Mononuclear cell (primary cell): ENCODE measurements at regions not wholly inside any gene's neighbourhood (a gene's known extent, or its start where the extent isn't known, plus 50 kb on each side); places are given as distances from the start of the nearest gene placed in this dataset.
"Not testable (repeated sequence)": the region's sequence is repeated elsewhere in the genome, so short reads cannot be mapped to it uniquely, and the experiment has no call there.

Source experiments
- H3K27me3 ChIP-seq: 2 replicates; pipeline ENCODE4 v1.6.0; 2011; ENCODE audit warnings: low read length, control low read depth; ENCODE audit not compliant: insufficient read depth
- H3K4me1 ChIP-seq: 2 replicates; pipeline ENCODE4 v1.5.1; 2011; ENCODE audit warnings: mild to moderate bottlenecking, low read length, control low read depth; ENCODE audit not compliant: insufficient read depth
- H3K4me3 ChIP-seq: 2 replicates; pipeline ENCODE4 v1.5.1; 2011; ENCODE audit warnings: mild to moderate bottlenecking, low read length, moderate library complexity
- H3K9me3 ChIP-seq: 2 replicates; pipeline ENCODE4 v1.5.1; 2011; ENCODE audit warnings: low read depth, mild to moderate bottlenecking, control low read depth, low read length

DNA sequence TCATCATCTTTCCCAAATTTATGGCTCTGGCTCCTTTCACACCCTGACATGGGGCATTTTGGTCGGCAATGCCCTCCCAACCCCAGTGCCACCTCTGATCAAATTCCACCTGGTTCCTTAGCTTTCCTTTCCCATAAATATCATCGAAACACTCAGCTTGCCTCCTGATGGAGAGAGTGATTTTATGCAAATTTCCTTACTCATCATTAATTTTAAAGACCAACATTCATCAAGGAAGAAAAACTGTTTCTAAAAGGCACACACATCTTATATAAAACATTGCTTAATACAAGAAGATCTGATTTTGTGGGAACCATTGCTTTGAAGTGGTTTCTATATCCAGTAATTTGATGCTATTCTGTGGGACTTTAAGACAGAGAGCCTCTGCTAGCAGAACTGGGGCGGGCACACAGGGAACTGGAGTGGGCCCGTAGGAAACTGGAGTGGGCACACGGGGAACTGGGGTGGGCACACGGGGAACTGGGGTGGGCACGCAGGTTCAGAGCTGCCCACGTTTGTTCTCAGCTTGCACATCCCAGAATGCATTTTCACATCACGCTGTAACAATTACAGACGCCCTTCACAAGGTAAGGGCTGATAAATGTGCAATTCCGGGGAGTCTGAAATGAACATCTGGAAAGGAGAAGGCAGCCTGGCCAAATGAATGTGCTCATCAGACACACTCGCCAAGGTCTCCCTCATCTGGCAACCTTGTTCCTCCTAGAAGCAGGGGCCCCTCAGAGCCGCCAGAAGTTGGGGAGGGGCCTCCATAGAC is 174.2 kb downstream of the RTP5 start:
- Histone ChIP-seq H3K27me3 (peaks cover 17% of the 10 kb centered on the region), H3K4me3 (no peak overlapping the region), H3K9me3 (no peaks in the 10 kb centered on the region), H3K4me1 (no peaks in the 10 kb centered on the region)

DNA sequence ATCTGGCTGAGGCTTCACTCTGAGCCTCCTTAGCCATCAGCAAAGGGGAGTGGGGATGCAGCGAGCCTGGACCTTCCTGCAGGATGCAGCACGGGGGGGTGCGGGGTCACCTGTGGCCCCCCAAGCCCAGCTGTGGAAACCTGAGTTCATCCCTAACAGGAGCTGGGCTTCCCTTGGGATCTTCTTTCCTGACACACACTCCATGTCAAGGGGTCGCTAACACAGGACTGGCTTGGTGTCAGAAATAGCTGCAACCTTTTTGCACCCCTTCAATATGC is 174.7 kb downstream of the RTP5 start:
- no peaks in the 10 kb centered on the region for H3K9me3 ChIP-seq

DNA sequence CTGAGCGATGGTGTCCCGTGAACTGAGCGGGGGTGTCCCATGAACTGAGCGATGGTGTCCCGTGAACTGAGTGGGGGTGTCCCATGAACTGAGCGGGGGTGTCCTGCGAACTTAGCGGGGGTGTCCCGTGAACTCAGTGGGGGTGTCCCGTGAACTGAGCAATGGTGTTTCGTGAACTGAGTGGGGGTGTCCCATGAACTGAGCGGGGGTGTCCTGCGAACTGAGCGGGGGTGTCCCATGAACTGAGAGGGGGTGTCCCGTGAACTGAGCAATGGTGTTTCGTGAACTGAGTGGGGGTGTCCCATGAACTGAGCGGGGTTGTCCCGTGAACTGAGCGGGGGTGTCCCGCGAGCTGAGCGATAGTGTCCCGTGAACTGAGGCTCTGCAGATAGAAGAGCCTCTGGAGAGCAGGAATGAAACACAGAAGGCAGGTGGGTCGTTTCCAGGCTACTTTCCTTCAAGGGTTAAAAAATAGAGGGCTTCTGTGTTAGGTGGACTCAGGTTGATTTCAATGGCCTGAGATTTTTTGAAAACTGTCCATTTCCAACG is 176.1 kb downstream of the RTP5 start:
- H3K27me3 ChIP-seq: peaks cover 26% of the 10 kb centered on the region
- H3K4me1 ChIP-seq, H3K4me3 ChIP-seq, H3K9me3 ChIP-seq: not testable (repeated sequence)

More for the DNA sequence above, 174.7 kb downstream of the RTP5 start:
- Histone ChIP-seq H3K4me1 (no peaks in the 10 kb centered on the region), H3K4me3 (no peak overlapping the region), H3K27me3 (peaks cover 22% of the 10 kb centered on the region)

DNA sequence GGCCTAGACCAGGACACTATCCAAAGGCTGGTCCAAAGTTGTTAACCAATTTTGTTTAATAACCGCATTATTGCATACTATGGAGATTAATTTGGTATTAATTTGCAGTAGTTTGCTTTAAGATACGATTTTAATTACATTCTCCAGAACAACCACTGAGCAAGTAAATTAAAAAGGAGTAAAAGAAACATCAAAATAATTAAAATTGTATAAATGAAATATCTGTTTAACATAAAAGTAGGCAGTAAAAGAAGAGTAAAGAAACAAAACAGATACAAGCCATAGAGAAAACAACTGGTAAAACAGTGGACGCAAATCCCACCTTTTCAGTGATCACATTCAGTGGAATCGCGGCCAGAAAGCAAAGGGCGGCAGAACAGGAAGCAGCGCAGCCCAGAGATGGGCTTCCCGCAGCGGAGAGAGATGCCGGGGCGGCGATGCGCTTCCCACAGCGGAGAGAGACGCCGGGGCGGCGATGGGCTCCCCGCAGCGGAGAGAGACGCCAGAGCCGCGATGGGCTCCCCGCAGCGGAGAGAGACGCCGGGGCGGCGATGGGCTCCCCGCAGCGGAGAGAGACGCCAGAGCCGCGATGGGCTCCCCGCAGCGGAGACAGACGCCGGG is 176.8 kb downstream of the RTP5 start:
- Histone ChIP-seq H3K4me3 (no peak overlapping the region), H3K4me1 (no peaks in the 10 kb centered on the region), H3K9me3 (no peaks in the 10 kb centered on the region), H3K27me3 (peaks cover 31% of the 10 kb centered on the region)

DNA sequence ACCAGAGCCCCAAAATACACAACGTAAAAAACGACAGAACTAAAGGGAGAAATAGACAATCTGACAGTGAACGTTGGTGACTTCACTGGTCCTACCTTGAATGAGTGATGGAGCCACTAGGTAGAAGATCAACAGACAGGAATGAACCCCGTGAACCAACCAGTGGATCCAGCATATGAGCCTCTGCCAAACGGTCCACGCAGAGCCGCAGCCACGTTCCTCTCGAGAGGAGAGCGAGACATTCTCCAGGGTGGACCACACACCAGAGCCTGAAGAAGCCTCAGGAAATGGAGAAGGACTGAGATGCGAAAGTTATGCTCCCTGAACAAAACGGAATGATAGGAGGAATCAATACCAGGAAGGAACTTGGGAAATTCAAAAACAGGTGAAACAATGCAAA is 178.4 kb downstream of the RTP5 start:
- Histone ChIP-seq H3K4me3 (no peak overlapping the region), H3K9me3 (no peaks in the 10 kb centered on the region), H3K4me1 (no peaks in the 10 kb centered on the region), H3K27me3 (peaks cover 31% of the 10 kb centered on the region)

DNA sequence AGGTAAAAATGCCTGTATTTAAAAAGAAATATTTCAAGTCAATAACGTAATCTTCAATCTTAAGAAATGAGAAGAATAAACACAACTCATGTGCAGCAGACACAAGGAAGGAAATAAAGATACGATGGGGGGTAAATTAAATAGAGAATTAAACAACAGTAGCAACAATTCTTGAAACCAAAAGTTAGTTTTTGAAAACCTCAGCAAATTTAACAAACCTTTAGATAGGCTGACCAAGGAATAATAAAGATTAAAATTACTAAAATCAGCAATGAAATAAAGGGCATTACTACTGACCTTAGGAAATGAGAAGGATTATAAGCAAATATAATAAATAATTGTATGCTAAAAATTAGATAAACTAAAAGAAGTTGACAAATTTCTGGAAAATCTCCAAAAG is 178.9 kb downstream of the RTP5 start:
- Histone ChIP-seq H3K9me3 (no peaks in the 10 kb centered on the region), H3K27me3 (peaks cover 31% of the 10 kb centered on the region), H3K4me1 (no peaks in the 10 kb centered on the region), H3K4me3 (no peak overlapping the region)

DNA sequence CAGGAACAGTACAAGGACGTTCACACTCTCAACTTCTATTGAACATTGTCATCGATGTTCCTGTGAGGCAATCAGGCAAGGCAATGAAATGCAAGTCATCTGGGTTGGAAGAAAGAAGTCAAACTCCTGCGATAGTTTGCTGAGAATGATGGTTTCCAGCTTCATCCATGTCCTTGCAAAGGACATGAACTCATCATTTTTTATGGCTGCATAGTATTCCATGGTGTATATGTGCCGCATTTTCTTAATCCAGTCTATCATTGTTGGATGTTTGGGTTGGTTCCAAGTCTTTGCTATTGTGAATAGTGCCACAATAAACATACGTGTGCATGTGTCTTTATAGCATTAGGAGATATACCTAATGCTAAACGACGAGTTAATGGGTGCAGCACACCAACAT is 180.0 kb downstream of the RTP5 start:
- peaks cover 31% of the 10 kb centered on the region for H3K27me3 ChIP-seq
- H3K4me1 ChIP-seq, H3K4me3 ChIP-seq, H3K9me3 ChIP-seq: not testable (repeated sequence)

DNA sequence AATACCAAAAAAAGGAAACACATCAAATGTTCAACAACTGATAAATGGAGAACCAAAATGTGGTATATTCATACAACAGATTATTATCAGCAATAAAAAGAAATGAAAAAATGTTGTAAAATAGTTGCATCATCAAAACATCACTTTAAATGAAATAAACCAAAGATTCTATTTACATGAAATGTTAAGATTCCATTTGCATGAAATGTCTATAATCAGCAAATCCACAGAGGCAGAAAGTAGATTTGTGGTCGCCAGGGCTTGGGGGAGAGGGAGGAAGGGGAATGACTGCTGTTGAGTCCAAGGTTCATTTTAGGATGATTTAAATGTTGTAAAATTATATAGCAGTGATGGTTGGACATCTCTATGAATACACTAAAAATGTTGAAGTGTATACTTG is 181.9 kb downstream of the RTP5 start:
- no peak overlapping the region for H3K4me3 ChIP-seq
- H3K9me3 ChIP-seq: no peaks in the 10 kb centered on the region
- H3K4me1 ChIP-seq: no peaks in the 10 kb centered on the region
- peaks cover 25% of the 10 kb centered on the region for H3K27me3 ChIP-seq

DNA sequence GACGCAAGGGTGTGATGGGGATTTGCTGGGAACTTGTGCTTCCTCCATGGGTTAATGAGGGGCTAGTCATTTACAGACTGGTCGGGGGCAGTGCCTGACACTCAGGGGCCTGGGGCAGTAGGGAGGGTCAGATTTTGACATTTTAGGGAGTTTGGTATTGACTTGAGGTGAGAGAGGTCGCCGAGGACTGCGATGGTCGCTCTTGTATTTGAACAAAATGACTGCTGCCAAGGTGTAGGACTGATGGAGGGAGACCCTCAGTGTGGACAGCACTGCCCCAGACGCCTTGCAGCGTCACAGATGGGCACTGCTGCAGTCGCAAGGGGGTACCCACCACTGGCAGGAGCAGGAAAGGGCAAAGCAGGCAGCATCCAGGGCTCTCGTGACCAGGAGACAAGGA is 182.9 kb downstream of the RTP5 start:
- no peaks in the 10 kb centered on the region for H3K4me1 ChIP-seq
- no peaks in the 10 kb centered on the region for H3K9me3 ChIP-seq
- H3K27me3 ChIP-seq: peaks cover 25% of the 10 kb centered on the region
- H3K4me3 ChIP-seq: no peak overlapping the region

DNA sequence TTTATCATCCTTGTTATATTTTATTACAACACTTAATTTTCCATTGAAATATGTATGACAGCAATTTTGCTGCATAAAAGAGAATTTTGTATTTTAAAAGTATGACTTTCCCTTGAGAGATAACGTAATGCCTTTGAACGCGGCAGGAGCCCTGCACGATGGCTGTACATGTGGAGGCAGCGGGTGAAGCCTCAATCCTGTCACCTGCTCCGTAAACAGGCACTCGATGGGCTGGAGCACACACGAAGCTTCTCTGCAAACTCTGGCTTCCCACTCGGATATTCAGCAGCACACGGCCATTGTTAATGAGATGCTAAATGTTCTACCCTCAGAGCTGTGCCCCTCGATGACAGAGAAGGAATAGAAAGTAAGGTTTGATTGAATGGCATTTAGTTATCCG is 184.4 kb downstream of the RTP5 start:
- no peak overlapping the region for H3K4me3 ChIP-seq
- peaks cover 12% of the 10 kb centered on the region for H3K27me3 ChIP-seq
- H3K4me1 ChIP-seq: no peaks in the 10 kb centered on the region
- no peaks in the 10 kb centered on the region for H3K9me3 ChIP-seq

DNA sequence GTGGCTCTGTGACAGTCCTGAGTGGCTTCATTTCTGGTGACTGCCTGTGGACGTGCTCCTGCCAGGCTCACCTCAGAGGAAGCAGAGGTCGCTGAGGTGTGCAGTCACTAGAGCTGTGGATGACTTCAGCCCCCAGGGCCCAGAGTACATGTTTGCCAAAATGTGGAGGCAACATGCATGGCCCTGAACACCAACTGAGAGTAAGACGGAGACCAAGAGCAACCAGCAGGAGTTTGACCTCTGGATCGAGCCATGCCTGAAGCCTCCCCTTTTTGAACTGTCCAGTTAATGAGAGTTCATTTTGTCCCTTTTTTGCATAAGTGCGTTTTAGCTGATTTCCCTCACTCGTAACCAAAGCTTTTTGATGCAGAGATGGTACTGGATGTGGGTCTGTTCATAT is 184.9 kb downstream of the RTP5 start:
- Histone ChIP-seq H3K27me3 (peaks cover 7% of the 10 kb centered on the region), H3K4me1 (no peaks in the 10 kb centered on the region)

DNA sequence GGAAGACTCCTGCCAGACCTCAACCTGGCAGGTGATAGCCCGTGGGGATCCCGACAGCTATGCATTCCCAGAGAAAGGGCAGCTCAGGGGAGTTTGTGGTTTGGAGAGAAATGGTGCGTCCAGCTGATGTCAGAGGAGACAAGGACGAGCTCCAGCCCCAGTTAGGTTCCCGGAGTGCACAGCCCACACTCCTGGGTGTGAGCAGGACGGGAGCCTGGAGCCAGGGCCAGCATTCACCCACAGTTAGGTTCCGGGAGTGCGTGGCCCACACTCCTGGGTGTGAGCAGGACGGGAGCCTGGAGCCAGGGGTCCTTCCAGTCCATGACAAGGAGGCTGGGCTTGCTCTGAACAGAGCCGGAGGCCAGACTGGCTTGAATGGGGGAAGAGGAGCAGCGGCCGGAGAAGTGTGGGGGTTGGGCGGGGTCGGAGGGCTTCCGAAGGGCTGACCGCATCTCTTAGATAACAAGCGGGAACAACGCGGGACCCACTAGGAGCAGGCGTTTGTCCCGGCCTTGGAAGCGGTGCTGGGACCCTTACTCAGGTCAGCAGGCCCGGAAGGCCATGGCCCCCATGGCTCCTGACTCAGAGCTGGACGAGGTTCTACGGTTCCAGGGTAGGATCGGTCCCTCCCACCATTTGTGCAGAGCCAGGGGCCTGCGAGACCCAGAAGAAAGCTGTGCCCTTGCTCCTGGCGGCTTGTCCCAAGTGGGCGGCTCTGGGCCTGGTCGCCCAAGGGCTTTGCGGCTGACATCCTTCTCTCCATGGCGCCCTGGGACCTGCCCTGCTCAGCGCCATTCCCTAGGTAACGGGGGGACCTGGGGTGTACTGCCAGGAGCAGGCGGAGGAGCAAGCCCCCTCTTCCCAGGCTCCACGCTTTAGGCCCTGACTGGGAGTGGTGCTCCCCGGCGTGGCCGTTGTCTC is 185.6 kb downstream of the RTP5 start:
- Histone ChIP-seq H3K4me3 (no peak overlapping the region), H3K27me3 (peaks cover 5% of the 10 kb centered on the region), H3K4me1 (no peaks in the 10 kb centered on the region), H3K9me3 (no peaks in the 10 kb centered on the region)

More for the DNA sequence above, 184.9 kb downstream of the RTP5 start:
- H3K4me3 ChIP-seq: no peak overlapping the region
- H3K9me3 ChIP-seq: no peaks in the 10 kb centered on the region

DNA sequence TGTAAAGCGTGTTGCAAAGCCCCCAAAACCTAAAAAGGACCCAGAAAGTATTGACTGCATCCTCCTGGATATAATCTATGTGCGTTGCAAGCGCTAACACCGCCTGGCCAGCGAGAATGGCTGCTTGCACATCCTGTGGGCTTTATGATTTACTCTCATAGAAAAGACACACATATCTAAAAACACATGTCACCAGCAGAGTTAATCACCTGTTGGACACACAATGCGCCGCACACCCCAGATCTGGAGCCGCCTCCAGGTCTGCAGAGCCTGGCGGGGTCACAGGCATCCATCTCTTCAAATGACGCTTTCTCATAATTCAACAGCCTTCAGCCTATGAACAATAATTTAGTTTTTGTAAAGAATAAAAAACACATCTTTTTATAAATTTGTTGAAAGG is 186.5 kb downstream of the RTP5 start:
- Histone ChIP-seq H3K9me3 (no peaks in the 10 kb centered on the region), H3K27me3 (peaks cover 1% of the 10 kb centered on the region), H3K4me3 (no peak overlapping the region), H3K4me1 (no peaks in the 10 kb centered on the region)

DNA sequence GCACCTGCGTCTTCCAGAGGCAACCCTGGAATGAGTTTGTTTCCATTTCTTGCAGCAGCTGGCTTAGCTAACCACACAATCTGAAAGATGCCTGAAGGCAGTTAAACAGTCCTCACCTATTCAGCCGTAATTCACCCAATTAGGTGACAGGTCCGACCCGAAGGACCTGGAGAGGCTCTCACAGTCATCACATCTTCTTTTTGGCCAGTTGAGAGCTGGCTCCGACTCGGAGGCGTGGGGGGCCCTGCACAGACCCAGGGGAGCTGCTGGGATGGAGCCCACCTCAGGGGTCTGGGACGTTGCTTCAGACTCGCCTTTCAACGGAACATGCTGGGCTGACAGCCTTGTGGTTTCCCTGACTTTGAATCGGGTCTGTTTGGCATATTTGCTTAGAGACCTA is 187.3 kb downstream of the RTP5 start:
- H3K4me3 ChIP-seq: no peak overlapping the region
- H3K4me1 ChIP-seq: no peaks in the 10 kb centered on the region
- no peaks in the 10 kb centered on the region for H3K27me3 ChIP-seq
- H3K9me3 ChIP-seq: no peaks in the 10 kb centered on the region

DNA sequence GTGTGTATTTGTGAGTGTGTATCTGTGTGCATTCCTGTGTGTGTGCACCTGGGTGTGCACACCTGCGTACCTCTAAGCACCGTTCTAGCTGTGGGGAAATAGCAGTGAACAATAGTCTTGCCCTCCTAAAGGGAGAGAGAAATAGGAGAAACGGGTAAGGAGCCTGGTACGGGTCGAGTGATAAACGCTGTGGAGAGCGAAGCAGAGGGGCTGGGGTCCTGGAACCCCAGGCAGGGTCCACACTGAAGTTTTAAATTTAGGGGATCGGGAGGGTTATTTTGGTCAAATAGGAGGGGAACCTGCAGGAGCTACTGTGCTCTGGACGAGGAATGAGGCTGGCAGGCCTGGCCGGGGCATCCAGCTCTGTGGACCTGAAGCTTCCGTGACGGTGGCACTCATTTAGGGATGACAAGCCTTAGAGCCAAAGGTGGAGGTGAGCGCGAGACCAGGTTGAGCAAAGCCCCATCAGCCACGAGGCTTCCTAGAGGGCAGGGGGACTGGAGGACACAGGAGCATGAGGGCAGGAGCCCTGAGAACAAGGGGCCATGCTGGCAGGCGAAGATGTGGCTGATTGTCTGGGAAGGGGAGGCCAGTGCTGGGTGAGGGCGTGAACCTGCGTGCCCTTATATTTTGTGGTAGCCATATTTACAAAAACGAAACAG is 188.0 kb downstream of the RTP5 start:
- no peaks in the 10 kb centered on the region for H3K4me1 ChIP-seq
- no peaks in the 10 kb centered on the region for H3K27me3 ChIP-seq
- H3K9me3 ChIP-seq: no peaks in the 10 kb centered on the region
- no peak overlapping the region for H3K4me3 ChIP-seq
